Progenitor cell of endocrine pancreas (in vitro differentiated cells): ENCODE measurements at regions not wholly inside any gene's neighbourhood (a gene's known extent, or its start where the extent isn't known, plus 50 kb on each side); places are given as distances from the start of the nearest gene placed in this dataset.

Source experiments
- DNase-seq: peaks from one replicate; pipeline ENCODE4 v3.0.0; 2021; ENCODE audit warnings: low spot score; ENCODE audit not compliant: unreplicated experiment
- H3K27ac Mint-ChIP-seq: 2 replicates; pipeline ENCODE4 v1.8.0; 2021; ENCODE audit warnings: mild to moderate bottlenecking, moderate library complexity, mixed read lengths
- H3K27me3 Mint-ChIP-seq: 2 replicates; pipeline ENCODE4 v1.8.0; 2021; ENCODE audit warnings: mixed read lengths
- H3K36me3 Mint-ChIP-seq: 2 replicates; pipeline ENCODE4 v1.8.0; 2022; ENCODE audit warnings: mixed read lengths; ENCODE audit not compliant: insufficient read depth
- H3K4me1 Mint-ChIP-seq: 2 replicates; pipeline ENCODE4 v1.8.0; 2021; ENCODE audit warnings: low read depth, mixed read lengths
- H3K4me3 Mint-ChIP-seq: 2 replicates; pipeline ENCODE4 v1.8.0; 2021; ENCODE audit warnings: low read depth, mild to moderate bottlenecking, moderate library complexity, mixed read lengths
- H3K9me3 Mint-ChIP-seq: 2 replicates; pipeline ENCODE4 v1.8.0; 2021; ENCODE audit warnings: low read depth, mixed read lengths
- TF ChIP-seq, protein P1 (sequence below): fragments of 200-600 bp; sonication (generic); IDR thresholded peaks from one replicate; pipeline ENCODE4 v1.5.0; 2021; ENCODE audit warnings: antibody characterized with exemption, mild to moderate bottlenecking; ENCODE audit not compliant: unreplicated experiment

DNA sequence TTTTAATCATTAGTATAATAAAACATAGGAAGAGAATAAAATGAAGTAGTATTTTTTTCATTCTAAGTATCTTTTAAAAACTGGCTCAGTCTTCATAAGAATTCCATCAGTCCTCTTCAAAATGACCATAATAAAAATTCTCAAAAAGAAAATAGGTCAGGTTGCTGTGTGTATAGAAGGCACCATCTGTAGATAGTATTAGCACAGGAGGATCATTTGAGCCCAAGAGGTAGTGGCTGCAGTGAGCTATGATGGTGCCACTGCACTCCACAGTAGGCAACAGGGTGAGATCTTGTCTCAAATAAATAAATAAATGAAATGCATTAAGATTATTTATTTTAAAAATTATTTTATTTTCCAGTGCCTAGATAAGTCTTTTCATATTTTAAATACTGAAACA, 475.8 kb downstream of the ZNF804A start:
- Mint-ChIP-seq H3K4me1 (no peaks in the 10 kb centered on the region), H3K27me3 (no peaks in the 10 kb centered on the region), H3K9me3 (no peaks in the 10 kb centered on the region), H3K36me3 (no peaks in the 10 kb centered on the region), H3K4me3 (no peak overlapping the region), H3K27ac (no peak overlapping the region)
- no peak for DNase-seq
- TF ChIP-seq, protein P1, sequence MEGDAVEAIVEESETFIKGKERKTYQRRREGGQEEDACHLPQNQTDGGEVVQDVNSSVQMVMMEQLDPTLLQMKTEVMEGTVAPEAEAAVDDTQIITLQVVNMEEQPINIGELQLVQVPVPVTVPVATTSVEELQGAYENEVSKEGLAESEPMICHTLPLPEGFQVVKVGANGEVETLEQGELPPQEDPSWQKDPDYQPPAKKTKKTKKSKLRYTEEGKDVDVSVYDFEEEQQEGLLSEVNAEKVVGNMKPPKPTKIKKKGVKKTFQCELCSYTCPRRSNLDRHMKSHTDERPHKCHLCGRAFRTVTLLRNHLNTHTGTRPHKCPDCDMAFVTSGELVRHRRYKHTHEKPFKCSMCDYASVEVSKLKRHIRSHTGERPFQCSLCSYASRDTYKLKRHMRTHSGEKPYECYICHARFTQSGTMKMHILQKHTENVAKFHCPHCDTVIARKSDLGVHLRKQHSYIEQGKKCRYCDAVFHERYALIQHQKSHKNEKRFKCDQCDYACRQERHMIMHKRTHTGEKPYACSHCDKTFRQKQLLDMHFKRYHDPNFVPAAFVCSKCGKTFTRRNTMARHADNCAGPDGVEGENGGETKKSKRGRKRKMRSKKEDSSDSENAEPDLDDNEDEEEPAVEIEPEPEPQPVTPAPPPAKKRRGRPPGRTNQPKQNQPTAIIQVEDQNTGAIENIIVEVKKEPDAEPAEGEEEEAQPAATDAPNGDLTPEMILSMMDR: no peak

DNA sequence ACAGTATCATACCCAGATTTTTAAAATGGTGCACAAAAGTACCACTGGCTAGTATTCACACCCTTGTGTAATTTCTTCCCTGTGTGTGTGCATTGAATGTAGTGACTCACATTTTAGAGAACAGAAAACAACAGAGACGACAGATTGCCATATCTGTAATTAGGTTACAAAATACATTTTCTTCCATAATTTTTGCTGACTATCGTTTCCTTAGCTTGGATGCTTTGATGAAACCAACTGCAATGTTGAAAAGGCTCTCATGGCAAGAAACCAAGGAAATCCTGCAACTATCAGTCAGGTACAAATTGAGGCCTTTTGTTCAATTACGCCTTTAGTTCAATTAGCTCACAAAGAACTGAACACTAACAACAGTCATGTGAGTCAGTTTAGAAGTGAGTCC, 484.4 kb downstream of the ZNF804A start:
- H3K27me3 Mint-ChIP-seq: no peaks in the 10 kb centered on the region
- no peak for DNase-seq
- no peaks in the 10 kb centered on the region for H3K4me1 Mint-ChIP-seq
- no peaks in the 10 kb centered on the region for H3K36me3 Mint-ChIP-seq
- no peak overlapping the region for H3K4me3 Mint-ChIP-seq
- H3K9me3 Mint-ChIP-seq: no peaks in the 10 kb centered on the region
- TF ChIP-seq, protein P1: no peak
- H3K27ac Mint-ChIP-seq: no peak overlapping the region

DNA sequence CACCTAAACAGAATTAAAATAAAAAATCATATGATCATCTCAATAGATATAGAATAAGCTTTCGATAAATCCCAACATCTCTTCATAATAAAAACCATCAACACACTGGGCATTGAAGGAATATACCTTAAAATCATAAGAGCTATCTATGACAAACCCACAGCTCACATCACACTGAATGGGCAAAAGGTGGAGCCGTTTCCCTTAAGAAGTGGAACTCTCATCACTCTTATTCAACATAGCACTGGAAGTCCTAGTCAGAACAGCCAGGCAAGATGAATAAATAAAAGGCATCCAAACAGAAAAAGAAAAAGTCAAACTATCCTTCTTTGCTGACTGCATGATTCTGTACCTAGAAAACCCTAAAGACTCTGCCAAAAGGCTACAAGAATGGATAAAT, 510.3 kb downstream of the ZNF804A start:
- Mint-ChIP-seq H3K27ac (no peak overlapping the region), H3K27me3 (no peaks in the 10 kb centered on the region)
- TF ChIP-seq, protein P1: no peak

DNA sequence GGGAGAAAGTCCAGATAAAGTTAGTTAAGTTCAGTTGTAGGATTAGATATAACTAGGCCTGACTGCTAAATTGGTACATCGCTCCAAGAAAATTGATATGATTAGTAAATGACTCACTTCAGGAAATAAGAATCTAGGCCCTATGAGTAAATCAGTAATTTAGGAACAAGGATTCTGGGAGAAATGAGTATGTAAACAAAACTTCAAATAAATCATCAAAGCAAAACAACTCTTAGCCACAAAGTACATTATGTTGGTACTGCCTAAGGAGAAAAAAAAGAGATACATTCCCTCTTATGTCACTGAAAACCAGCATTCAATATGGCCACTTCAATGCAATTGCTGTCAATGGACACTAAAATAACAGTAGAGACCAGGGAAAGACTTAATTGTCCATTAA, 529.1 kb downstream of the ZNF804A start:
- no peak overlapping the region for H3K27ac Mint-ChIP-seq
- H3K27me3 Mint-ChIP-seq: no peaks in the 10 kb centered on the region

More for the DNA sequence above, 510.3 kb downstream of the ZNF804A start:
- Mint-ChIP-seq H3K9me3 (peaks cover 9% of the 10 kb centered on the region), H3K4me1 (no peaks in the 10 kb centered on the region), H3K36me3 (no peaks in the 10 kb centered on the region), H3K4me3 (no peak overlapping the region)
- DNase-seq: no peak

DNA sequence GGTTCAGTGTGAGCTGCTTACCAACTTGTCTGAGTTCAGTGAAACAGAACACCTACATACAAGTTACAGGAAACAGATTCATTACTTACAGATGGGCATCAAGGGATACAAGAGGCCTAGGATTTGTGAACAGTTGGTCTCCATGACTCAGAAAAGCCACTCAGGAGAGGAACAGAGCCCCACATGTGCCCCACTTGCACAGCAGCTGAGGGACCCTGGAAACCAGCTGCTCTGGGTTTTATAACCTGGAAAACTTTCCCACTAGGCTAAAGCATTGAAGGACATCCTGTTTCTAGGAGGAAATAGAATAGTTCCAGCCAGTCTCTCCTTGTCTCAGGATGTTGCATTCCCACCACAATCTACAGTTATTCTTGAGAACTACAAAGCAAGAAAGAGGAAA, 530.0 kb downstream of the ZNF804A start:
- DNase-seq: no peak
- Mint-ChIP-seq H3K4me3 (no peak overlapping the region), H3K4me1 (no peaks in the 10 kb centered on the region), H3K27ac (no peak overlapping the region), H3K27me3 (no peaks in the 10 kb centered on the region), H3K36me3 (no peaks in the 10 kb centered on the region), H3K9me3 (no peaks in the 10 kb centered on the region)
- TF ChIP-seq, protein P1: no peak

More for the DNA sequence above, 529.1 kb downstream of the ZNF804A start:
- no peak for DNase-seq
- no peaks in the 10 kb centered on the region for H3K36me3 Mint-ChIP-seq
- H3K9me3 Mint-ChIP-seq: no peaks in the 10 kb centered on the region
- TF ChIP-seq, protein P1: no peak
- H3K4me3 Mint-ChIP-seq: no peak overlapping the region
- no peaks in the 10 kb centered on the region for H3K4me1 Mint-ChIP-seq

DNA sequence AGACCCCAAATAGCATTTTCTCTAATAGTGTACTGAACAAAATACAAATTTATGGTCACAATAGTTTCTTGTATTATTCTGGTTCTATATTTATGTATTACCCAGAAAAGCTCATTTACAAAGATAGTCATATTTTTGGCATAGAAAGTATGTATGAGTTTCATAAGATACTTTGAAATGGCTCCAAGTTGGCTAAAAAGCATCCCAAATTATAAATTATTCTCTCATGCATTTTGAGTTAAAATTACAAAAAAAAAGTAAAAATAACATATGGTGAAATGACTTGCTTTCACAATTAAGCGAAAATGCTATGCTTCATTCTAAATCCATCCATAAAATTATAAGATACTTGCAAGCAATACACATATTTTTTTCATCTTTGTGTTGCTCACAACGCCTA, 530.7 kb downstream of the ZNF804A start:
- Mint-ChIP-seq H3K27me3 (no peaks in the 10 kb centered on the region), H3K36me3 (no peaks in the 10 kb centered on the region), H3K27ac (no peak overlapping the region), H3K4me3 (no peak overlapping the region), H3K9me3 (no peaks in the 10 kb centered on the region), H3K4me1 (no peaks in the 10 kb centered on the region)
- DNase-seq: no peak
- TF ChIP-seq, protein P1: no peak
